ENCODE measurements at regions not wholly inside any gene's neighbourhood (a gene's known extent, or its start where the extent isn't known, plus 50 kb on each side); places are given as distances from the start of the nearest gene placed in this dataset.

- H2BK15ac ChIP-seq (ENCODE audit: low read depth, low read length) = no peak overlapping the region
- no peak overlapping the region for H3K23ac ChIP-seq (ENCODE audit: low read depth, low read length)
- no peak overlapping the region for H2BK5ac ChIP-seq (ENCODE audit: low read depth, low read length, poor library complexity, severe bottlenecking)
- H2AK9ac ChIP-seq (replicated peaks; ENCODE audit: low read depth, low read length, poor library complexity) = no peak overlapping the region
- H2AK5ac ChIP-seq (ENCODE audit: low read depth, low read length) = no peak overlapping the region
- TF ChIP-seq MAFK (IDR thresholded peaks at IDR 0.05; ENCODE audit: low read depth, low read length) (no peak), MAZ (IDR thresholded peaks at IDR 0.05; ENCODE audit: borderline replicate concordance, low read depth, low read length) (no peak), NFE2L2 (IDR thresholded peaks at IDR 0.05; ENCODE audit: low read depth, low read length) (no peak), CTCF (conservative IDR thresholded peaks at IDR 0.05; ENCODE audit: low read depth, low read length) (no peak), MXI1 (IDR thresholded peaks at IDR 0.05; ENCODE audit: borderline replicate concordance, low read depth, low read length) (no peak), CEBPB (IDR thresholded peaks at IDR 0.05; ENCODE audit: low read depth, low read length) (no peak), FOS (IDR thresholded peaks at IDR 0.05; ENCODE audit: low read depth, low read length) (no peak)
- H3K27ac ChIP-seq (ENCODE audit: insufficient read depth, low read length) = no peak overlapping the region
- no peak overlapping the region for H4K5ac ChIP-seq (ENCODE audit: low read depth, low read length)
- dilution Hi-C loops (cut with HindIII; ENCODE audit: low sequenced_read_pairs, unreplicated experiment) = no loop called here
- no peak overlapping the region for H3K18ac ChIP-seq (ENCODE audit: low read depth, low read length)
- H3K4me3 ChIP-seq (ENCODE audit: insufficient read depth, low read depth, low read length) = no peak overlapping the region
- no TSS peak for BruUV-seq (replicated peaks)
- H2AFZ ChIP-seq (replicated peaks; ENCODE audit: low read length, poor library complexity) = no peak overlapping the region
- no peak overlapping the region for H3K4me2 ChIP-seq (ENCODE audit: low read depth, low read length)
- H3K4ac ChIP-seq (ENCODE audit: low read depth, low read length) = no peak overlapping the region
- no peak for DNase-seq
- WGBS, 2 experiments (ENCODE audit: extremely low coverage in 2 of 2, insufficient read length in 1 of 2) = 90% methylated on average over 2 of the region's 6 CpGs; no CpG with 5 or more reads in 1 of the 2 experiments
- no peaks in the 10 kb centered on the region for H4K20me1 ChIP-seq (ENCODE audit: insufficient read depth, low read length)
- H3K79me1 ChIP-seq (ENCODE audit: low read depth in 1 of 2, low read length in 2 of 2) = no peaks in the 10 kb centered on the region
- H2BK120ac ChIP-seq (ENCODE audit: low read depth, low read length) = no peak overlapping the region
- no peak for ATAC-seq (ENCODE audit: low read depth)
- H3K9ac ChIP-seq (ENCODE audit: low read depth, low read length) = no peak overlapping the region
- H3K4me1 ChIP-seq (ENCODE audit: control insufficient read depth, insufficient read depth, low read length) = no peaks in the 10 kb centered on the region
- H2BK20ac ChIP-seq (ENCODE audit: low read depth, low read length) = no peak overlapping the region
- no peak overlapping the region for H3K14ac ChIP-seq (replicated peaks; ENCODE audit: low read depth, low read length)
- CTCF ChIA-PET = no interaction called here
- no peak overlapping the region for H4K8ac ChIP-seq (ENCODE audit: low read depth in 2 of 2, low read length in 2 of 2)
- intact Hi-C loops (cut with micrococcal nuclease) = no loop called here
- in situ Hi-C loops (cut with MboI; ENCODE audit: low sequenced_read_pairs) = no loop called here
- peaks cover 12% of the 10 kb centered on the region for H3K9me3 ChIP-seq (ENCODE audit: control insufficient read depth, insufficient read depth, low read length)
- no peak overlapping the region for H3K56ac ChIP-seq (ENCODE audit: extremely low read depth, insufficient read depth, low read length)
- H3K36me3 ChIP-seq (ENCODE audit: control insufficient read depth, insufficient read depth, low read length) = no peaks in the 10 kb centered on the region
- H4K91ac ChIP-seq (ENCODE audit: insufficient read depth, low read depth, low read length) = no peak overlapping the region
- no peaks in the 10 kb centered on the region for H3K9me1 ChIP-seq (ENCODE audit: insufficient read depth, low read length)
- POLR2A ChIA-PET (ENCODE audit: unreplicated experiment) = no interaction called here
- H3K27me3 ChIP-seq (ENCODE audit: control insufficient read depth, insufficient read depth, low read length) = peaks cover 20% of the 10 kb centered on the region; the same call in 1 of the 2 replicates
These were observed 80.9 kb upstream of the TOX2 start for GRCh38 chr20:43833511-43834395.
